LNCaP clone FGC (cell line): ENCODE measurements at regions not wholly inside any gene's neighbourhood (a gene's known extent, or its start where the extent isn't known, plus 50 kb on each side); places are given as distances from the start of the nearest gene placed in this dataset.
A peak's percentile ranks its signal among the peaks of the same experiment; 100 is the strongest.

Experiments
- DNase-seq: peaks from one replicate; pipeline ENCODE4 v3.0.0-alpha.2; 2011; ENCODE audit warnings: low read depth
- H3K4me3 ChIP-seq: 2 replicates; pipeline ENCODE4 v1.5.1; 2011; ENCODE audit warnings: mild to moderate bottlenecking, low read depth, low read length, control low read depth
- CTCF ChIP-seq: IDR thresholded peaks from 2 replicates; pipeline ENCODE4 v1.5.1; 2012; ENCODE audit warnings: mild to moderate bottlenecking; ENCODE audit not compliant: control insufficient read depth, insufficient read depth; ENCODE audit errors: extremely low read depth

GRCh38 chr2:182622231-182622630, 93.8 kb upstream of the DNAJC10 start:
- no peak for TF ChIP-seq CTCF
- no peak for DNase-seq
- no peak overlapping the region for H3K4me3 ChIP-seq

GRCh38 chr2:182625814-182626213, 90.2 kb upstream of the DNAJC10 start:
- no peak for TF ChIP-seq CTCF
- DNase-seq, result no peak
- no peak overlapping the region for H3K4me3 ChIP-seq

GRCh38 chr2:182628916-182629315, 87.1 kb upstream of the DNAJC10 start:
- no peak overlapping the region for H3K4me3 ChIP-seq
- TF ChIP-seq CTCF, result no peak
- DNase-seq, result no peak

GRCh38 chr2:182630207-182630606, 85.8 kb upstream of the DNAJC10 start:
- no peak overlapping the region for H3K4me3 ChIP-seq
- no peak for DNase-seq
- TF ChIP-seq CTCF, result no peak

- DNase-seq, result no peak
- H3K4me3 ChIP-seq, result no peak overlapping the region
- no peak for TF ChIP-seq CTCF
These were observed 84.8 kb upstream of the DNAJC10 start for GRCh38 chr2:182631299-182631698.

- no peak for TF ChIP-seq CTCF
- no peak for DNase-seq
- no peak overlapping the region for H3K4me3 ChIP-seq
These were observed 81.7 kb upstream of the DNAJC10 start for GRCh38 chr2:182634386-182634785.

GRCh38 chr2:182636699-182637098, 79.4 kb upstream of the DNAJC10 start:
- no peak overlapping the region for H3K4me3 ChIP-seq
- DNase-seq, result peak; percentile 17
- TF ChIP-seq CTCF, result no peak
